GM18951 (cell line): ENCODE measurements at regions not wholly inside any gene's neighbourhood (a gene's known extent, or its start where the extent isn't known, plus 50 kb on each side); places are given as distances from the start of the nearest gene placed in this dataset.

Experiments used
- POLR2A ChIP-seq: IDR thresholded peaks from 4 replicates; pipeline ENCODE4 v1.6.1; 2011; ENCODE audit warnings: mild to moderate bottlenecking; ENCODE audit not compliant: insufficient read length, insufficient read depth; ENCODE audit errors: extremely low read depth
- in situ Hi-C: fragments of 300-500 bp; cut with MboI; formaldehyde crosslinking; loops from one replicate; pipeline ENCODE4 v1.12.0; 2022; ENCODE audit warnings: low sequenced_read_pairs, mixed read lengths, inconsistent platforms; ENCODE audit not compliant: unreplicated experiment

- TF ChIP-seq POLR2A = no peak
- in situ Hi-C loops = no loop called here
These were observed 207.7 kb downstream of the ENGASE start for GRCh38 chr17:79282294-79282693.

- TF ChIP-seq POLR2A = no peak
- in situ Hi-C loops = no loop called here
These were observed 207.2 kb downstream of the ENGASE start for GRCh38 chr17:79281803-79282202.

DNA sequence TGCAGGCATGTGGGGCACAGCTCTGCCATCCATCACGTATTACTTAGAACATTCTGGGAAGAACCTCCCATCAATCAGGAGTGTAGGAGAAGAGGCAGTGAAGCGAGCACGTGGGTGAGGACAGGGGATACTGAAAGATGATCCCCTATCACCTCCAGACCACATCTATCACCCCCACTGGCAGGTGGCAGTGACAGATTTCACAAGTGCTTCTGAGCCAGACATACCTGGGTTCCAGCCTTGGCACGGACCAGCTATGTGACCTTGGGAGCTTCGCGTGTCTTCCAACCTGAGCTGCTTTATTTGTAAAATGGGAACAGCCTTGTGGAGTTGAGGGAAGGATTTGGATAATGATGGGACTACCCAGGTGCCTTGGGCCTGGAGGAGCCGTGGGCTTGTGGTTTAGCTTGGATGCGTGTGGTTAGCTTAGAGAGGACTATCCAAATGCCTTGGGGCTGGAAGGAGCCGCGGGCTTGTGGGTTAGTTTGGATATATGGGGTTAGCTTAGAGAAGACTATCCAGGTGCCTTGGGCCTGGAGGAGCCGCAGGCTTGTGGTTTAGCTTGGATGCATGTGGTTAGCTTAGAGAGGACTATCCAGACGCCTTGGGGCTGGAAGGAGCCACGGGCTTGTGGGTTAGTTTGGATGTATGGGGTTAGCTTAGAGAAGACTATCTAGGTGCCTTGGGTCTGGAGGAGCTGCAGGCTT lies 206.4 kb downstream of the ENGASE start:
- TF ChIP-seq POLR2A = no peak
- in situ Hi-C loops = no loop called here

GRCh38 chr17:79280010-79280409 lies 205.4 kb downstream of the ENGASE start:
- TF ChIP-seq POLR2A = no peak
- in situ Hi-C loops = no loop called here

GRCh38 chr17:79279320-79279719 lies 204.7 kb downstream of the ENGASE start:
- in situ Hi-C loops = no loop called here

GRCh38 chr17:79276821-79277220 lies 202.2 kb downstream of the ENGASE start:
- in situ Hi-C loops = no loop called here
- no peak for TF ChIP-seq POLR2A

More at GRCh38 chr17:79279320-79279719, 204.7 kb downstream of the ENGASE start:
- TF ChIP-seq POLR2A = no peak

DNA sequence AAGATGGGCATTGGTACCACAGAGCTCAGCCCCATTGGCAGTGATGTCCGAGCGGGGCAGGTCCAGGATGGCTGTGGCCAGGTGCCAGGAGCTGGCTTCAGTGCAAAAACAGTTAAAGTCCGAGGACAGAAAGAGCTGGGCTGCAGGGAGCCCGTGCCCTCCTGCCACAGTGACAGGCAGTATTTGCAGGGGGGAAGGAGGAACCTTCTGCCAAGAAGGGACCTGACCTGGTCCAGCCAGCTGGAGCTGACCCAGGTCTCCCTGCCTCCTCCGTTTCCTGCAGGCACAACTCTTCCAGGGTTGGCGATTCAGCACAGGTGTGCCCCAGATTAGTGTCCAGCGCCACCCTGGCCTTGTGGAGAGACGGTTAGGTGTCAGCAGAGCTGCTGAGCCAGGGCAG lies 199.0 kb downstream of the ENGASE start:
- TF ChIP-seq POLR2A = no peak
- in situ Hi-C loops = no loop called here

- no peak for TF ChIP-seq POLR2A
- in situ Hi-C loops = no loop called here
These were observed 198.1 kb downstream of the ENGASE start for GRCh38 chr17:79272666-79273219.

DNA sequence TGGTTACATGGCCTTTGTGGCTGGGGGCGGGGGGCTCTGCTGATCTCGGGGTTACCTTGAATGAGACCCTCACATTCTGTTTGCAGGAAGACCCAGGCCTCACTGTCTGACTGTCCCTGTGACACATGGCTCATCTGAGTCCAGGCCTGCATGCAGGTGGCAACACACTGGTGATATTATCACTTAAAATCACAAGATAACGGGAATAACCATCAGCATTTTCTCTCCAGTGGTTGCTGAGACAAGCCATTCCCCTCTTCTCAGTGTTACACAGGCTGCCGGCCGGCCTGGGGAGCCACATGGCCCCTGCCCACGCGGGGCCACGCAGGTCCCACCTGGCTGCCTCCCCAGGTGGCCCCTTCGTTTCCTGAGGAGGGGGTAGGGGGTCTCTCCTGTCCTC lies 197.6 kb downstream of the ENGASE start:
- no peak for TF ChIP-seq POLR2A
- in situ Hi-C loops = no loop called here

DNA sequence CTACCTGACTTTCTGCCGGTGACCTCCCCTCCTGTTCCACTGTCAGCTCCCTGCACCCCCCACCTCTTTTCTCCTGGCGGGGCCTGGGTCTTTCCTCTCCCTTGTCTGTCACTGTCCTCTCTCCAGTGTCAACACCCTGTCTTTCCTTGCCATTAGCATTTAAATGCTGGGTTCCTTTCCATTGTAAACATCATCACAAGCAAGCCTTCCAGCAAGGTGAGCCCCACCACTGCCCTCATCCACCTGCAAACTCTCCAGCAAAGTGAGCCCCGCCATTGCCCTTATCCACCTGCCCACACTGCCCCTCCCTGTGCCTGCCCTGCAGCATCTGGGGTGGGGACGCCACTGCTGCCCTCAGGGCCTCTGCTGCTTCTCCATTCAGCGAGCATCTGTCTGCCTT lies 195.0 kb downstream of the ENGASE start:
- no peak for TF ChIP-seq POLR2A
- in situ Hi-C loops = no loop called here

- no peak for TF ChIP-seq POLR2A
These were observed 188.6 kb downstream of the ENGASE start for GRCh38 chr17:79263191-79263590.

GRCh38 chr17:79262624-79263023 lies 188.0 kb downstream of the ENGASE start:
- TF ChIP-seq POLR2A = no peak
- in situ Hi-C loops = no loop called here

More at GRCh38 chr17:79263191-79263590, 188.6 kb downstream of the ENGASE start:
- in situ Hi-C loops = no loop called here

DNA sequence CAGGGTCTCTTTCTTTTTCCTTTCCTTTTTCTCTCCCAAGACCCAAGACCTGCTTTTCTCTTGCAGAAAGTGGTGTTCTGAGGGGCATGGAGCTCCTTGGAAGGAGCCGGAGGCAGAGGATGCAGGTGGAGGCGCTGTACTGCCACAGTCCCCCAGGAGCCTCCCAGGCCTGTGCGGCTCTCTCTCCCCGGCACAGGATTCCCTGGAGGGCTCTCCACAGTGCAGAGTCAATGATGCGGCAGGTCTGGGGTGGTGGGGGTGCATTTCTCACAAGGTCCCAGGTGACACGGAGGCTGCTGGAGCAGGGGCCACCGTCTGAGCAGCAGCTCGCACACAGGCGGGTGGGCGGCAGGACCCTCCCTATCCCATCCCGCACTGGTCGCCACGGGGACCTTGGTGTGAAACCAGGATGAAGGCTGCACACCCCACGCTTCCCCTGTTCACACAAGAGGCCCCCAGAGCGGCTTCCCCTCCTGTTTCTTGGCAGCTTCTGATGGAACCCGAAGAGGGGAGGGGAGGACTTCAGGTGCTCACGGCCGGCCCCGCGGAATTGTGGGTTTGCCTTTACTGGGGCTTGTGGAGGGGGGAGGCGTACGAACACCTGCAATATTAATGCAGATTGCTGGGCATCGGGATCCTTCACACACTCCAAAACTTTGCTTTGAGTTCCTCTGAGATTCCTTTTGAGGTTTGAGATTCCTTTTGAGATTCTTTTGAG lies 186.9 kb downstream of the ENGASE start:
- in situ Hi-C loops = no loop called here
- no peak for TF ChIP-seq POLR2A

DNA sequence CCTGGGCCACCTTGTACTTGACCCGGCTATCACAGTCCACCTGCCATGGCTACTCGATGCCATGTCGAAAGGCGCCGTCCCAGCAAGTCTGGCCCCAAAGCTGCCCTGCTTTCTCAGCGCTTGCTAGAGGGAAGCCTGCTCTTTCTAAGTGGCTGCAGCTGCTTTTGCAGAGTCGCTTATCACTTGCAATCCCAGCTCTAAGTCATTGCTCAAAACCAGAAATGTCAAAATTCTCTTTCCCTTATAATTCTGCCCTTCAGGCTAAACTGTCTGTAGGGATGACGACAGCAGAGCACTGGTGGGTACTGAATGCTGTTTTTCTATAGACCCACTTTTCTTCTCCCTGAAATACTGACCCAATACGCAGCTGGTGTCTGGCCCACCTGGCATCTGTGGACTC lies 184.2 kb downstream of the ENGASE start:
- in situ Hi-C loops = no loop called here

DNA sequence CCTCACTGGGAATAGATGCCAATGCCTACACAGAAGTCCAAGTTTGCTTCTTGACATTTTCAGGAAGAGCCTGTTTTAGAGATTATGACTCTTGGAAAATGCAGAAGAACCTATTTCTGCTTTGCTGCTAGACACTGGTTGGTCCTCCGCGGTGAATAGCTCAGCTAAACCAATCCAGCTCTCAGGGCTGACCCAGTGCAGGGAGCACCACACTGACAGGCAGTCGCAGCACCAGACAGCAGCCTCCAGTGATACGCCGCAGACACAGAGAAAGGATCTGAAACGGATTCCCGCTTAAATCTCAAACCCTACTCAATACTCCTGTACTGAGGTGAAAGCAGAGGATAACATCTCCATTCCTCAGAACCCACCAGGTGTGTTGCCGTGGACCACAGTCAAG lies 183.4 kb downstream of the ENGASE start:
- in situ Hi-C loops = no loop called here
- TF ChIP-seq POLR2A = no peak

More for the DNA sequence above, 184.2 kb downstream of the ENGASE start:
- no peak for TF ChIP-seq POLR2A
